Muscle of arm (tissue), 1 donor: ENCODE measurements at regions not wholly inside any gene's neighbourhood (a gene's known extent, or its start where the extent isn't known, plus 50 kb on each side); places are given as distances from the start of the nearest gene placed in this dataset.

Experiments
- DNase-seq: peaks from one replicate; pipeline ENCODE4 v3.0.0-alpha.2; 2013

- DNase-seq: no peak
Observed at GRCh38 chr6:23228439-23229024, 659.2 kb downstream of the HDGFL1 start.

GRCh38 chr6:23243854-23244253, 674.5 kb downstream of the HDGFL1 start:
- no peak for DNase-seq

- no peak for DNase-seq
Observed at GRCh38 chr6:23244300-23244699, 674.9 kb downstream of the HDGFL1 start.

GRCh38 chr6:23245572-23245971, 676.2 kb downstream of the HDGFL1 start:
- peak; percentile 73 for DNase-seq

GRCh38 chr6:23246896-23247295, 677.5 kb downstream of the HDGFL1 start:
- DNase-seq: no peak

- no peak for DNase-seq
Observed at GRCh38 chr6:23250556-23250955, 681.2 kb downstream of the HDGFL1 start.

- DNase-seq: no peak
Observed at GRCh38 chr6:23262864-23263263, 693.5 kb downstream of the HDGFL1 start.

- no peak for DNase-seq
Observed at GRCh38 chr6:23265270-23265669, 695.9 kb downstream of the HDGFL1 start.

GRCh38 chr6:23266536-23266935, 697.2 kb downstream of the HDGFL1 start:
- no peak for DNase-seq

GRCh38 chr6:23267651-23268050, 698.3 kb downstream of the HDGFL1 start:
- DNase-seq: no peak

- DNase-seq: no peak
Observed at GRCh38 chr6:23268348-23268747, 699.0 kb downstream of the HDGFL1 start.

- DNase-seq: no peak
Observed at GRCh38 chr6:23269436-23269835, 700.1 kb downstream of the HDGFL1 start.

- no peak for DNase-seq
Observed at GRCh38 chr6:23272536-23272935, 703.2 kb downstream of the HDGFL1 start.

- no peak for DNase-seq
Observed at GRCh38 chr6:23277521-23278179, 708.3 kb downstream of the HDGFL1 start.

GRCh38 chr6:23278180-23278532, 708.8 kb downstream of the HDGFL1 start:
- no peak for DNase-seq

GRCh38 chr6:23280437-23280836, 711.1 kb downstream of the HDGFL1 start:
- DNase-seq: no peak

- peak; percentile 79 for DNase-seq
Observed at GRCh38 chr6:23282252-23283021, 713.1 kb downstream of the HDGFL1 start.

GRCh38 chr6:23293653-23294052, 724.3 kb downstream of the HDGFL1 start:
- no peak for DNase-seq

GRCh38 chr6:23301556-23301955, 732.2 kb downstream of the HDGFL1 start:
- no peak for DNase-seq

GRCh38 chr6:23302514-23302913, 733.1 kb downstream of the HDGFL1 start:
- DNase-seq: no peak

- DNase-seq: no peak
Observed at GRCh38 chr6:23305325-23305943, 736.1 kb downstream of the HDGFL1 start.

- no peak for DNase-seq
Observed at GRCh38 chr6:23306251-23306950, 737.0 kb downstream of the HDGFL1 start.
